GM21367 (cell line): ENCODE measurements at regions not wholly inside any gene's neighbourhood (a gene's known extent, or its start where the extent isn't known, plus 50 kb on each side); places are given as distances from the start of the nearest gene placed in this dataset.

Experiments
- ATAC-seq: cut with Tn5 transposase; IDR thresholded peaks from one replicate; pipeline ENCODE4 v1.9.1; 2021; ENCODE audit not compliant: unreplicated experiment

GRCh38 chr13:22703601-22704209 lies 477.1 kb upstream of the SGCG start:
- ATAC-seq: no peak

- no peak for ATAC-seq
Measured at GRCh38 chr13:22707946-22708345, 472.8 kb upstream of the SGCG start.

- no peak for ATAC-seq
Measured at GRCh38 chr13:22717036-22717435, 463.7 kb upstream of the SGCG start.

- no peak for ATAC-seq
Measured at GRCh38 chr13:22726726-22727125, 454.1 kb upstream of the SGCG start.

- ATAC-seq: no peak
Measured at GRCh38 chr13:22735011-22735995, 445.5 kb upstream of the SGCG start.

- ATAC-seq: no peak
Measured at GRCh38 chr13:22736084-22736767, 444.6 kb upstream of the SGCG start.

GRCh38 chr13:22736768-22737092 lies 444.0 kb upstream of the SGCG start:
- ATAC-seq: no peak

- ATAC-seq: no peak
Measured at GRCh38 chr13:22738357-22738756, 442.4 kb upstream of the SGCG start.

- no peak for ATAC-seq
Measured at GRCh38 chr13:22740264-22740663, 440.5 kb upstream of the SGCG start.

- no peak for ATAC-seq
Measured at GRCh38 chr13:22744688-22745452, 435.9 kb upstream of the SGCG start.

- ATAC-seq: no peak
Measured at GRCh38 chr13:22748866-22749577, 431.8 kb upstream of the SGCG start.

- no peak for ATAC-seq
Measured at GRCh38 chr13:22749626-22750025, 431.2 kb upstream of the SGCG start.

GRCh38 chr13:22757530-22758120 lies 423.2 kb upstream of the SGCG start:
- no peak for ATAC-seq

- no peak for ATAC-seq
Measured at GRCh38 chr13:22758245-22758644, 422.5 kb upstream of the SGCG start.

GRCh38 chr13:22761709-22762108 lies 419.1 kb upstream of the SGCG start:
- no peak for ATAC-seq

GRCh38 chr13:22765547-22765946 lies 415.2 kb upstream of the SGCG start:
- no peak for ATAC-seq

GRCh38 chr13:22770891-22771290 lies 409.9 kb upstream of the SGCG start:
- no peak for ATAC-seq

- no peak for ATAC-seq
Measured at GRCh38 chr13:22773465-22773864, 407.3 kb upstream of the SGCG start.

GRCh38 chr13:22776394-22777186 lies 404.2 kb upstream of the SGCG start:
- no peak for ATAC-seq
